ENCODE measurements at regions not wholly inside any gene's neighbourhood (a gene's known extent, or its start where the extent isn't known, plus 50 kb on each side); places are given as distances from the start of the nearest gene placed in this dataset.

DNA sequence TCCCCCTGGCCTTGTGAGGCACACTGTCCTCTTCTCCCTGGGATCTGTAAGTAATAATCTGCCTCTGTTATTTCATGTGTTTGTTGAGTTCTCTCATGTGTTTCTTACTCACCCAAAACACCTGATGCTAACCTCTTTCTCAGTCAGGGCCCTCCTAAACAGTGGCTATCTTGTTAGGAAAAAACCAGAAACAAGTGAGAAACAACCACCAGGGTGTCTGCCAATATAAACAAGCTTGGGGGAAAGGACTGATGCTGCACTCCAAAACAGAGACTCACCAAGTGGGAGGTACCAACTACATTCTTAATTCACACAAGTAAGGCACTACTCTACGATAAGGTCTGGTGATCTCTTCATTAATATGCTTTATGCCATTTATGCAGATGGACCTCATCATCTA is 564.4 kb downstream of the SEMA5A start:
- H3K36me3 ChIP-seq (ENCODE audit: control insufficient read depth, insufficient read depth, low read length) = no peaks in the 10 kb centered on the region
- H3K27me3 ChIP-seq (ENCODE audit: control insufficient read depth, insufficient read depth, low read length) = no peaks in the 10 kb centered on the region
- H3K9me3 ChIP-seq (ENCODE audit: control insufficient read depth, insufficient read depth, low read depth, low read length) = no peaks in the 10 kb centered on the region
- TF ChIP-seq, protein P1, sequence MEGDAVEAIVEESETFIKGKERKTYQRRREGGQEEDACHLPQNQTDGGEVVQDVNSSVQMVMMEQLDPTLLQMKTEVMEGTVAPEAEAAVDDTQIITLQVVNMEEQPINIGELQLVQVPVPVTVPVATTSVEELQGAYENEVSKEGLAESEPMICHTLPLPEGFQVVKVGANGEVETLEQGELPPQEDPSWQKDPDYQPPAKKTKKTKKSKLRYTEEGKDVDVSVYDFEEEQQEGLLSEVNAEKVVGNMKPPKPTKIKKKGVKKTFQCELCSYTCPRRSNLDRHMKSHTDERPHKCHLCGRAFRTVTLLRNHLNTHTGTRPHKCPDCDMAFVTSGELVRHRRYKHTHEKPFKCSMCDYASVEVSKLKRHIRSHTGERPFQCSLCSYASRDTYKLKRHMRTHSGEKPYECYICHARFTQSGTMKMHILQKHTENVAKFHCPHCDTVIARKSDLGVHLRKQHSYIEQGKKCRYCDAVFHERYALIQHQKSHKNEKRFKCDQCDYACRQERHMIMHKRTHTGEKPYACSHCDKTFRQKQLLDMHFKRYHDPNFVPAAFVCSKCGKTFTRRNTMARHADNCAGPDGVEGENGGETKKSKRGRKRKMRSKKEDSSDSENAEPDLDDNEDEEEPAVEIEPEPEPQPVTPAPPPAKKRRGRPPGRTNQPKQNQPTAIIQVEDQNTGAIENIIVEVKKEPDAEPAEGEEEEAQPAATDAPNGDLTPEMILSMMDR (conservative IDR thresholded peaks at IDR 0.05 in 1 of 2, IDR thresholded peaks at IDR 0.05 in 1 of 2; ENCODE audit: low read depth in 1 of 2, low read length in 2 of 2) = no peak
- TF ChIP-seq EZH2 (IDR thresholded peaks at IDR 0.05; ENCODE audit: low read length, missing control alignments) = no peak
- H2AFZ ChIP-seq (ENCODE audit: low read length) = no peak overlapping the region
- no peak overlapping the region for H3K4me3 ChIP-seq (replicated peaks in 1 of 4; ENCODE audit: control extremely low read depth in 1 of 4, insufficient read depth in 1 of 4, low read depth in 3 of 4, low read length in 4 of 4)
- no peaks in the 10 kb centered on the region for H4K20me1 ChIP-seq (ENCODE audit: control insufficient read depth, extremely low read depth, insufficient read depth, low read length)
- H3K4me1 ChIP-seq (ENCODE audit: control insufficient read depth, extremely low read depth, insufficient read depth, low read length) = no peaks in the 10 kb centered on the region
- DNase-seq (ENCODE audit: low read depth in 2 of 2) = peak; percentile 30 to 64
- H3K4me2 ChIP-seq (ENCODE audit: extremely low read depth, insufficient read depth, low read length) = no peak overlapping the region
- no peak overlapping the region for H3K9ac ChIP-seq (ENCODE audit: insufficient read depth, low read length)
- no peak overlapping the region for H3K27ac ChIP-seq (ENCODE audit: insufficient read depth, low read length)
- no peaks in the 10 kb centered on the region for H3K79me2 ChIP-seq (ENCODE audit: control insufficient read depth, insufficient read depth, low read length)

DNA sequence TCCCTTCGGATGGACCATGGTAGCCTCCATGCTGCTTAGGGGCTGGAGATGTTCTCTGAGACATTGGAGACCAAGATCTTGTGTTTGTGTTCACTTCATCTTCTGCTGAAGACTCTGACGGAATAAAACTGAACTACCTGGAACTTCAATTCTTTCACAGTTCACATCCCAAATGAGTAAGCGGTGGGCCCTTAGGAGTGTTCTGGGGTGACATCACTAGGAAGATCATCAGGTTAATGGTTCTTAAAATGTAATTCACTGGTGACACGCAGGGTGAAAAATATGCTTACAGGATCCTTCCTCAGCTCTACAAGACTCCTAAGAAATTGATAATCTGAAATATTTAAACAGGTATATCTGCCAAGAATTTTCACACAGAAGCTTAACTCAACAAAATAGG is 561.5 kb downstream of the SEMA5A start:
- Histone ChIP-seq H2AFZ (ENCODE audit: low read length) (no peak overlapping the region), H3K36me3 (ENCODE audit: control insufficient read depth, insufficient read depth, low read length) (no peaks in the 10 kb centered on the region), H3K79me2 (ENCODE audit: control insufficient read depth, insufficient read depth, low read length) (no peaks in the 10 kb centered on the region), H3K4me1 (ENCODE audit: control insufficient read depth, extremely low read depth, insufficient read depth, low read length) (no peaks in the 10 kb centered on the region), H3K4me2 (ENCODE audit: extremely low read depth, insufficient read depth, low read length) (no peak overlapping the region), H3K9me3 (ENCODE audit: control insufficient read depth, insufficient read depth, low read depth, low read length) (no peaks in the 10 kb centered on the region), H3K27ac (ENCODE audit: insufficient read depth, low read length) (no peak overlapping the region), H4K20me1 (ENCODE audit: control insufficient read depth, extremely low read depth, insufficient read depth, low read length) (no peaks in the 10 kb centered on the region), H3K9ac (ENCODE audit: insufficient read depth, low read length) (no peak overlapping the region), H3K27me3 (ENCODE audit: control insufficient read depth, insufficient read depth, low read length) (no peaks in the 10 kb centered on the region), H3K4me3 (replicated peaks in 1 of 4; ENCODE audit: control extremely low read depth in 1 of 4, insufficient read depth in 1 of 4, low read depth in 3 of 4, low read length in 4 of 4) (no peak overlapping the region)
- DNase-seq (ENCODE audit: low read depth in 2 of 2) = no peak
- TF ChIP-seq, protein P1 (conservative IDR thresholded peaks at IDR 0.05 in 1 of 2, IDR thresholded peaks at IDR 0.05 in 1 of 2; ENCODE audit: low read depth in 1 of 2, low read length in 2 of 2) = no peak
- no peak for TF ChIP-seq EZH2 (IDR thresholded peaks at IDR 0.05; ENCODE audit: low read length, missing control alignments)

All from fibroblast of lung (primary cell).